ENCODE measurements at regions not wholly inside any gene's neighbourhood (a gene's known extent, or its start where the extent isn't known, plus 50 kb on each side); places are given as distances from the start of the nearest gene placed in this dataset.

DNA sequence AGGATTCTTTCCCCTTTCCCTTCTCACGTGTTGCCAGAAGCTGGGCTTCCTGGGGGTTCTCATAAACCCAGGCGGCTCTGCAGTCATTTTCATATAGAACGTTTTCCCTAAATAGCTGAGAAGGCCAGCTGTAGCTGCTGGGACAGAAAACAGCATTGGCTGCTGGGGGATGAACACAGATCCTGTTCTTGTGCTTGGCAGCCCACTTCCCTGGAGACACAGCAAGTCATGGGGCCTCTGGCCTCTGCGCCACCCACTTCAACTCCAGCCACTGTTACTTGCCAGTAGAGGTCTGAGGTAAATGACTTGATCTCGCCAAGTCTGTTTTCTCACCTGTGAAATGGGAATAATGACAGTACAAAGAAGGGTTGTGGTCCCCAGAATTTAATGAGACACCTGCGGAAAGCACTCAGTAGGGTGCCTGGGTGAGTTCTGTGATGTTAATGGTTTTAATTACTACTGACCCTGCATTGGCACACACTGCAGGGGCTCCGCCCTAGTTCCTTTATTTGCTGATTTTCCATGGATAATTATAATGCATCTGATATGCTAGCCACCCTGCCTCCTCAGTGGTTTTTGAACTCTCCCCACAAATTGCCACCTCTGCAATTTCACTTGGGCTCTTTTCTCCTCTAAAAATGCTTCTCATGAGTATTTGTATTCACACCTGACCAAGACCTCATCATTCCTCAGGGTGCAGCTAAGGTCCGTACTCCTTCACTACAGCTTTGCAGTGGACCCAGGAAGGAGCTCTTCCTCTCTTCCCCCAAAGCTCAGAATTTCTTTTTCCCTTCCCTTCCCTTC lies 274.7 kb downstream of the RPLP1 start:
- peaks cover 12% of the 10 kb centered on the region for H3K27me3 Mint-ChIP-seq (ENCODE audit: insufficient read depth)
- Histone ChIP-seq H3K9ac (ENCODE audit: extremely low read depth, low read length, poor library complexity, severe bottlenecking) (no peak overlapping the region), H3K4me1 (ENCODE audit: control insufficient read depth, insufficient read depth, low read length) (no peaks in the 10 kb centered on the region), H3K9me3 (ENCODE audit: control insufficient read depth, low read length) (no peaks in the 10 kb centered on the region), H3K27ac (ENCODE audit: low read depth, low read length) (no peak overlapping the region), H3K36me3 (ENCODE audit: control insufficient read depth, insufficient read depth, low read length) (no peaks in the 10 kb centered on the region), H3K27me3 (ENCODE audit: control insufficient read depth, insufficient read depth, low read length, poor library complexity, severe bottlenecking) (peaks cover 4% of the 10 kb centered on the region), H3K4me3 (ENCODE audit: low read length) (no peak overlapping the region)
- no peak overlapping the region for H3K4me3 Mint-ChIP-seq
- DNase-seq = no peak
- no peak for TF ChIP-seq CTCF (conservative IDR thresholded peaks at IDR 0.05)
- no peaks in the 10 kb centered on the region for H3K9me3 Mint-ChIP-seq
- H3K27ac Mint-ChIP-seq = no peak overlapping the region
- peaks cover 2% of the 10 kb centered on the region for H3K4me1 Mint-ChIP-seq
- WGBS, 2 experiments (ENCODE audit: insufficient coverage in 1 of 2, insufficient read length in 1 of 2) = 81 to 86% methylated on average over 5 to 8 of the region's 8 CpGs
- no peaks in the 10 kb centered on the region for H3K36me3 Mint-ChIP-seq (ENCODE audit: low read depth)

- H3K36me3 Mint-ChIP-seq (ENCODE audit: low read depth) = no peaks in the 10 kb centered on the region
- Histone ChIP-seq H3K9ac (ENCODE audit: extremely low read depth, low read length, poor library complexity, severe bottlenecking) (no peak overlapping the region), H3K9me3 (ENCODE audit: control insufficient read depth, low read length) (no peaks in the 10 kb centered on the region), H3K27me3 (ENCODE audit: control insufficient read depth, insufficient read depth, low read length, poor library complexity, severe bottlenecking) (peaks cover 4% of the 10 kb centered on the region), H3K36me3 (ENCODE audit: control insufficient read depth, insufficient read depth, low read length) (no peaks in the 10 kb centered on the region), H3K4me3 (ENCODE audit: low read length) (no peak overlapping the region), H3K27ac (ENCODE audit: low read depth, low read length) (no peak overlapping the region), H3K4me1 (ENCODE audit: control insufficient read depth, insufficient read depth, low read length) (no peaks in the 10 kb centered on the region)
- 53 to 83% methylated on average over 4 to 7 of the region's 9 CpGs for WGBS, 2 experiments (ENCODE audit: insufficient coverage in 1 of 2, insufficient read length in 1 of 2)
- peak; percentile 92 for TF ChIP-seq CTCF (conservative IDR thresholded peaks at IDR 0.05)
- H3K27me3 Mint-ChIP-seq (ENCODE audit: insufficient read depth) = peaks cover 9% of the 10 kb centered on the region
- H3K27ac Mint-ChIP-seq = no peak overlapping the region
- DNase-seq = peak; percentile 86
- H3K9me3 Mint-ChIP-seq = no peaks in the 10 kb centered on the region
- peaks cover 2% of the 10 kb centered on the region for H3K4me1 Mint-ChIP-seq
- no peak overlapping the region for H3K4me3 Mint-ChIP-seq
These were observed 276.6 kb downstream of the RPLP1 start for GRCh38 chr15:69729167-69729748.

DNA sequence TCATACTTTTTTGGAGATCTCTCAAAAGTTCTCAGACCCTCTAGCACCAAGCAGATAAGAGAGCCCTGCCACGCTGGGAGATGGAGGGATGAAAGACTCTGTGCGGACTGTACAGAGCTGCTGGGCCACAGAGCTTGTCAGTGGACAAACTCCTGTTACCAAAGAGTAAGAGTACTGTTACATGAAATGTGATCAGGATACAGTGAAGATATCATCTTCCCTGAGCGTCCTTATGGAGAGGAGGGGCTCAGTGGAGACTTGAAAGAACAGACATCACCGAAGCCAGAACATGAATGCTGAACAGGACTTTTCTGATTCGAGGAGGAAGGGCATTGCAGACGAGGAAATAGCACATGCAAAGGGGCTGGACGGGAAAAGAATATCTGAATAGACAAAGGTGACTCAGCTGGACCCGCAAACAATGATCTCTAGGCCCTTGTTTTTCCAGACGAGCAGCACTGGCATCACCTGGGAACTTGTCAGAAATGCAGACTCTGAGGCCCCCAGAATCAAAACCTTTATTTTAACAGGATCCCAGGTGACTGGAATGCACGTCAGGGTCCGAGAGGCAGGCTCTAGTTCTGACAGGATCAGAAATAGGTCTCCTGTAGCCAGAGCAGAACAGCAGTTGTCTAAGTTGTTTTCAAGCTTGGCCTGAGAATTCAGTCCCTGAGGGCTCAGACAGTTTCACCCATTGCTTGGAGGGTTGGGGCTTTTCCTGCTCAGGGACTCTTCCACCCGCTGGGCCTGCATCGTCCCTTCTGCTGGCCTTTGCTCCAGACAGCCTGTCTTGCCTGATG lies 277.9 kb downstream of the RPLP1 start:
- no peaks in the 10 kb centered on the region for H3K36me3 Mint-ChIP-seq (ENCODE audit: low read depth)
- peaks cover 5% of the 10 kb centered on the region for H3K27me3 Mint-ChIP-seq (ENCODE audit: insufficient read depth)
- H3K27ac ChIP-seq (ENCODE audit: low read depth, low read length) = no peak overlapping the region
- no peaks in the 10 kb centered on the region for H3K9me3 Mint-ChIP-seq
- no peak overlapping the region for H3K27ac Mint-ChIP-seq
- no peaks in the 10 kb centered on the region for H3K9me3 ChIP-seq (ENCODE audit: control insufficient read depth, low read length)
- no peaks in the 10 kb centered on the region for H3K4me1 ChIP-seq (ENCODE audit: control insufficient read depth, insufficient read depth, low read length)
- no peak overlapping the region for H3K9ac ChIP-seq (ENCODE audit: extremely low read depth, low read length, poor library complexity, severe bottlenecking)
- TF ChIP-seq CTCF (conservative IDR thresholded peaks at IDR 0.05) = no peak
- H3K4me1 Mint-ChIP-seq = peaks cover 9% of the 10 kb centered on the region
- H3K27me3 ChIP-seq (ENCODE audit: control insufficient read depth, insufficient read depth, low read length, poor library complexity, severe bottlenecking) = no peaks in the 10 kb centered on the region
- WGBS, 2 experiments (ENCODE audit: insufficient coverage in 1 of 2, insufficient read length in 1 of 2) = 89% methylated on average over 13 of the region's 13 CpGs
- H3K4me3 ChIP-seq (ENCODE audit: low read length) = no peak overlapping the region
- H3K36me3 ChIP-seq (ENCODE audit: control insufficient read depth, insufficient read depth, low read length) = no peaks in the 10 kb centered on the region
- no peak for DNase-seq
- no peak overlapping the region for H3K4me3 Mint-ChIP-seq

All from endodermal cell (in vitro differentiated cells).